ENCODE measurements at regions not wholly inside any gene's neighbourhood (a gene's known extent, or its start where the extent isn't known, plus 50 kb on each side); places are given as distances from the start of the nearest gene placed in this dataset.

GRCh38 chr21:41061701-41062100 is 106.3 kb upstream of the BACE2 start:
- TF ChIP-seq EZH2 (IDR thresholded peaks at IDR 0.05) (no peak), POLR2AphosphoS5 (IDR thresholded peaks at IDR 0.05; ENCODE audit: borderline replicate concordance, low read depth, low read length) (no peak), FOXP2 (optimal IDR thresholded peaks at IDR 0.05; ENCODE audit: control extremely low read depth, extremely low read length, insufficient read depth) (no peak)
